GM19372 (cell line): ENCODE measurements at regions not wholly inside any gene's neighbourhood (a gene's known extent, or its start where the extent isn't known, plus 50 kb on each side); places are given as distances from the start of the nearest gene placed in this dataset.

Source experiments
- ATAC-seq: cut with Tn5 transposase; IDR thresholded peaks from one replicate; pipeline ENCODE4 v1.9.1; 2021; ENCODE audit warnings: mild to moderate bottlenecking, low read depth, moderate library complexity; ENCODE audit not compliant: unreplicated experiment

DNA sequence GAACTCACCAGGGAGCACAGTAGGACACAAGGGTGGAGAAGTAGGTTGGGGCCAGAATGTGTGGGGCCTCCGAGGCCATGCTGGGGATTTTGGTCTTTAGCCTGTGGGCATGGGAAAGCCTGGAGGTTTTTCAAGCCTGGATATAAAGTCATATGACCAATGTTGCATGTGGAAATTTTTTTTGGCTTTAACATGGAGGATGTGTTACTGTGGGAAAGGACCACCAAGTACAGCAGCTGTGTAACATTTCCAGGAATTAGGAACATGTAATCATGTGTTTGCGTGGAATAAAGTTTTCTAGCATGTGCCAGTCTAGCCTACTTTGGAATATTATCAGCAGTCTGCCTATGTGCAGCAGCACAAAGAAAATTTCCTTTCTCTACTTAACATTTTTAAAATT, 78.5 kb downstream of the TNFSF18 start:
- ATAC-seq = no peak

DNA sequence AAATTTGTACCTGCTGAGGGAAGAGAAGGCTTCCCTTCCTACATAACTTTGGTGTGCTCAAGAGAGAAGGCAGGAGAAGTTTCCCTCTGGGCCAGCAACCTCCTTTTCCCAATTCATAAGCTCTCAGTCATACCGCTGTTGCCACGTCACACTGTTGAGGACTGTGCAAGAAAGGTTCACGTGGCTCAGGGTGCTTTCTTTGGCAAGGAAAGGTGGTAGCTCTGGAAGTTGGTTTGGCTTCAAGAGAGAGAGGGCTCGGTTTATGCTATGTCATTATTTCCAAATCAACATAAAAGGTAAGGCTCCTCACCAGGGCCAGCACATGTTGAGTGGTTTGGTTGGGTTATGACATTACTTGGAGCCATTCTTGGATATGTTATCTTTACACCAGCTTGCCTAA, 77.3 kb downstream of the TNFSF18 start:
- ATAC-seq = no peak

DNA sequence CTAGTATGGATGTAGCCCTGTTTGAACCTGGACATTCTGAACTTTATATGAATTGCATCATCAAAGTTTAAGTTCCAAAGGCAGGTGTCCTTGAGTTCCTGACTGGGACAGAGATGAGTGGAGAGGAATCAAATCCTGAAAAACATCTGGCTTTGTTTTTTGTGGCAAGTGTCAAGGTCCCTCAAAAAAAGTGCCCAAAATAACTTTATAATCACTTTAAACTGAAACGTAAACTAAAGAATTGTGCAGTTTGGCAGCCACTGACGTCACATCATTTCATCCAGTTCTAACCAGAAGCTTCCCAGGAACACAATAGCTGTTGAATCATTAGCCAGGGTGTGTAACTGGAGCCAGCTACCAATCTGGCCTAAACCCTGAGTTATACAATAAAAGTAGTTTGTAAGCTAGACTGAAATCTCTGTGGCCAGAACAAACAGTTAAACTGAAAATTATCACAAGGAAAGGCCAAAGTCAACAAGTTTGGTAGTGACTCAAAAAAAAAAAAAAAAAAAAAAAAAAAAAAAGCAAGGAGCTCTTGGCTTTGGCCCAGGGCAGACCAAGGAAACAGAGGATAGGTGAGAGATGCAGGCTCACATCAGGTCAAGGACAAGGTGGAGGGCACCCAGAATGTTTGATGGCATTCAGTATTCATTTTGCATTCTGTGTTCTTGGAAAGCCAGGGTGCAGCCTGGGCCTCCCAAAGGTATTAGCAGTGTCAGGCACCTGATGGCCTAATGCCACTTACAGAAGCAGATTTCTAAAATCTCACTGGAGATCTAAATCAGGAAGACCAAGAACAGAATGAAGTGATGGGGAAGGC, 74.3 kb downstream of the TNFSF18 start:
- ATAC-seq = no peak

DNA sequence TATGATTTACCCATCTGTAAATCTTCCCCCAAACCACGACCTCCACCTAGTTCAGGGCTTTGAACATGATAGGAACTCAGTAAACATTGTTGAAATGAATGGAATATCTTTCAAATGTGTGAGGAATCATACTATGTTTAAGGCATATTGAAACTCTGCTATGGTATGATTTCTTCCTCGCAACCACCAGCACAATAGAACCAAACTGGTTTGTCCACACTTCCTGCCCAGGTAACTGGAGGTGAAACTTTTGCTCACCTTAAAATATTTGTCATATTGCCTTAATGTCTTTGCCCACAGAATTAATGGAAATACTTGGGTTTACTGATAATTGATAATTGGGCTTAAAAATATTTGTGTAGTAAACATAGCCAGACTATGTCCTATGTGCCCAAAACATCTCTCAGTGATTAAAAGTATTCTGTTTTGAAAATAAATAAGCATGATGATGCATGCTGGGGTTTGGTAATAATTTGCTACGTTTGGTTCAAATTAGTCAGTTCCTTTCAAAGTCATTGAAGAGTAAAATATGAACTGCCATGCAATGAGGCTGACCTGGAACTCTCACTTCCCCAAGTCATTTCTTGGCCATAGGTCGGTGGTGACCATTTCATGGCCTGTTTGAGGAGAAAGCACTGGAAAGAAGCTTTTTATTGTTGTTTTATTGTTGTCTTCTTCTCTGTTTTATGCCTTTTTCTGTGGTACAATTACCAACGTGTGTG, 73.3 kb downstream of the TNFSF18 start:
- no peak for ATAC-seq

DNA sequence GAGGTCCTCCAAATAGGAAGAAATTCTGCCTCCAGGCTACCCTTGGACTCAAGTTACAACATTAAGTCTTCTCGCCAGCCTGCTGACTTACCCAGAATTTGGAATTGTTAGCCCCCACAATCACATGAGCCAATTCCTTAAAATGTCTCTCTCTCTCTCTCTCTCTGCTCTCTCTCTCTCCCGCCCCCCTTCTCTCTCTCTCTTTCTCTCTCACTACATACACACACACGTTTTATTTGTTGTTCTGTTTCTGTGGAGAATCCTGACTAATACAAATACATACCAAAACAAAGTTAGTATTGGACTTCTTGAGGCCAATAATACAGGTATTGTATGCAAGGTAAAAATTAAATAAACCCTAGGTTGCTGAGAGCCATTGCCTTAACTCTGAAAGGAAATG, 72.1 kb downstream of the TNFSF18 start:
- no peak for ATAC-seq

DNA sequence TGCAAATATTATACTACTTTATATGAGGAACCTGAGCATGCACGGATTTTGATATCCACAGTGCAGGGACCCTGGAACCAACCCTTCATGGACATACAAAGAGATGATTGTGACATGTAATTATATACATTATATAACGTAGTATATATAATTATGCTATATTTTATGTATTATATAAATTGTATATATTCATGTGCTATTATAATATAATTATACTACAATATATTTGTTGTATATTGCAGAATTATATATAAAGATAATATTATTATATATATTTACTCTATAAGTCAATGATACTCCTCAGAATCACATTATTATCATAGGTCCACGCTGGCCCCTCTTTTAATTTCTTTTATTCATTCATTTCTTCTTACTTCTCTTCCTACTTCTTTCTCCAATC, 70.9 kb downstream of the TNFSF18 start:
- ATAC-seq = no peak

DNA sequence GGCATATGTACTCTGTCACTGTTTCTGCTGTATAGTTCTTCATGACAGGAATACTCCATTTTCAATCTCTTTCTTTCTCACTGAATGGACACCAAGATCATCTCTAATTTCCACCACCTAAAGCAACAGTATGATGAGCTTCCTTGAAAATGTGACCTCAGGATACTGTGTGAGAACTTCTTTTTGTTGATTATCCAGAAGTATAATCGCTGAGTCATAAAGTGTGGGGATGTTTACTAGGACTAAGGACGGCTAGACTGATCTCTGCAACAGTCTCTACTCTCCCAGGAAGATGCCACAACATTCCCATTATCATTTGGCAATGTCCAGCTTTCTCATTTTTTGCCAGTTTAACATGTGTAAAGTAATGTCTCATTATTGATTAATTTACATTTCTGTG, 70.3 kb downstream of the TNFSF18 start:
- no peak for ATAC-seq

DNA sequence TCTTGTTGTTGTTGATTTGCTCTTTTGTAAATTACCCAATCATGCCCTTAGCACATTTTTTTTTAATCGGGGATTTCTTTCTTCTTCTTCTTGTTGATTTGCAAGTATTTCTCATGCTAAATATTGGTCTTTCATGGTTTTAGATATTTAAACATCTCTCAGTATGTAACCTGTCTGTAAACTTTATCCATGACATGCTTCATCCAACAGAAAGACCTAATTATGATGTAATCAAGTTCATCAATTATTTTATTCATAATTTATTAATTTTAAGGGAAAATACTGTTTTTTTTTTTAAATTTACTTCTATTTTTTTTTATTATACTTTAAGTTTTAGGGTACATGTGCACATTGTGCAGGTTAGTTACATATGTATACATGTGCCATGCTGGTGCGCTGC, 69.8 kb downstream of the TNFSF18 start:
- ATAC-seq = no peak
